ENCODE measurements at regions not wholly inside any gene's neighbourhood (a gene's known extent, or its start where the extent isn't known, plus 50 kb on each side); places are given as distances from the start of the nearest gene placed in this dataset.

DNA sequence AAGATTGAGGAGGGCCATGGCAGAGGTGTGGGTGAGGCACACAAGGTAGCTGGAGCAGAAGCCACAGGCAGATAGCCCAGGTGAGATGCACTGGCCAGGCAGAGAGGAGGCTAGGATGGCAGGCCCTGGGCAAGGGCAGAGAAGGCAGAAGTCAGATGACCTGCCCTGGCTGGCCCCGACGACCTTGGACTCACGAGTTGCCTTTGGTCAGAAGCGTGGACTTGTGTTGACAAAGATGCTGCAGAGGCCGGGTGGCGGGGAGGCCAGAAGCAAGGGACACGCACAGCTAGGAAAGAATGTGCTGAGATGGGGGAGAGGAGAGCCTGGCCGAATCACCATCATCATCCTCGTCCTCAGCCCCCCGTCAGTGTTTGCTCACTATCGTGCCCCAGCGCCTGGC is 123.7 kb downstream of the RBFOX3 start:
- no peak for DNase-seq (ENCODE audit: low read depth)
- H3K4me3 ChIP-seq (ENCODE audit: low read depth, low read length): no peak overlapping the region
- TF ChIP-seq, protein P1, sequence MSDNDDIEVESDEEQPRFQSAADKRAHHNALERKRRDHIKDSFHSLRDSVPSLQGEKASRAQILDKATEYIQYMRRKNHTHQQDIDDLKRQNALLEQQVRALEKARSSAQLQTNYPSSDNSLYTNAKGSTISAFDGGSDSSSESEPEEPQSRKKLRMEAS (IDR thresholded peaks at IDR 0.05; ENCODE audit: low read depth, low read length): no peak
- TF ChIP-seq MYC (IDR thresholded peaks at IDR 0.05; ENCODE audit: low read depth, low read length) (no peak), POLR2A (IDR thresholded peaks at IDR 0.05; ENCODE audit: extremely low read depth, insufficient read length) (no peak)
- TF ChIP-seq, protein P2, sequence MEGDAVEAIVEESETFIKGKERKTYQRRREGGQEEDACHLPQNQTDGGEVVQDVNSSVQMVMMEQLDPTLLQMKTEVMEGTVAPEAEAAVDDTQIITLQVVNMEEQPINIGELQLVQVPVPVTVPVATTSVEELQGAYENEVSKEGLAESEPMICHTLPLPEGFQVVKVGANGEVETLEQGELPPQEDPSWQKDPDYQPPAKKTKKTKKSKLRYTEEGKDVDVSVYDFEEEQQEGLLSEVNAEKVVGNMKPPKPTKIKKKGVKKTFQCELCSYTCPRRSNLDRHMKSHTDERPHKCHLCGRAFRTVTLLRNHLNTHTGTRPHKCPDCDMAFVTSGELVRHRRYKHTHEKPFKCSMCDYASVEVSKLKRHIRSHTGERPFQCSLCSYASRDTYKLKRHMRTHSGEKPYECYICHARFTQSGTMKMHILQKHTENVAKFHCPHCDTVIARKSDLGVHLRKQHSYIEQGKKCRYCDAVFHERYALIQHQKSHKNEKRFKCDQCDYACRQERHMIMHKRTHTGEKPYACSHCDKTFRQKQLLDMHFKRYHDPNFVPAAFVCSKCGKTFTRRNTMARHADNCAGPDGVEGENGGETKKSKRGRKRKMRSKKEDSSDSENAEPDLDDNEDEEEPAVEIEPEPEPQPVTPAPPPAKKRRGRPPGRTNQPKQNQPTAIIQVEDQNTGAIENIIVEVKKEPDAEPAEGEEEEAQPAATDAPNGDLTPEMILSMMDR (IDR thresholded peaks at IDR 0.05; ENCODE audit: low read depth, low read length): no peak

DNA sequence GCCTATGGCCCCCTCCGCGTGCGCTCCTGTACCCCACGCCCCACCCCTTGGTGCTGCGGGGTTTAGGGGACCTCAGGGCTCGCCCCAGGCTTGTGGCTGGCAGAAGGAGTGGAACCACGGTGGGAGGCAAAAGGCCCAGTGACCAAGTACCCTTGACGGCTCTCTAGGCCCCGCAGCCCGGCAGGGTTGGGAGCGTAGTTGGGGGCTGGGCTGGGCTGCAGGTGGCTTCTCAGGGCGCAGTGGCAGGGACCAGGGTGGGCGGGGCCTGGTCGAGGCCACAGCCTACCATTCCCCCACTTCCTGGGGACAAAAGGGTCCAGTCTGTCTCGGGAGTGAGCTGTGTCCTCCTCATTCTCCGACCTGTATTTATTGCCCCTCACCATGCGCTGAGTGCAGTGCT is 124.9 kb downstream of the RBFOX3 start:
- TF ChIP-seq, protein P1 (IDR thresholded peaks at IDR 0.05; ENCODE audit: low read depth, low read length): no peak
- TF ChIP-seq, protein P2 (IDR thresholded peaks at IDR 0.05; ENCODE audit: low read depth, low read length): no peak
- TF ChIP-seq POLR2A (IDR thresholded peaks at IDR 0.05; ENCODE audit: extremely low read depth, insufficient read length) (no peak), MYC (IDR thresholded peaks at IDR 0.05; ENCODE audit: low read depth, low read length) (no peak)
- H3K4me3 ChIP-seq (ENCODE audit: low read depth, low read length): no peak overlapping the region
- no peak for DNase-seq (ENCODE audit: low read depth)

DNA sequence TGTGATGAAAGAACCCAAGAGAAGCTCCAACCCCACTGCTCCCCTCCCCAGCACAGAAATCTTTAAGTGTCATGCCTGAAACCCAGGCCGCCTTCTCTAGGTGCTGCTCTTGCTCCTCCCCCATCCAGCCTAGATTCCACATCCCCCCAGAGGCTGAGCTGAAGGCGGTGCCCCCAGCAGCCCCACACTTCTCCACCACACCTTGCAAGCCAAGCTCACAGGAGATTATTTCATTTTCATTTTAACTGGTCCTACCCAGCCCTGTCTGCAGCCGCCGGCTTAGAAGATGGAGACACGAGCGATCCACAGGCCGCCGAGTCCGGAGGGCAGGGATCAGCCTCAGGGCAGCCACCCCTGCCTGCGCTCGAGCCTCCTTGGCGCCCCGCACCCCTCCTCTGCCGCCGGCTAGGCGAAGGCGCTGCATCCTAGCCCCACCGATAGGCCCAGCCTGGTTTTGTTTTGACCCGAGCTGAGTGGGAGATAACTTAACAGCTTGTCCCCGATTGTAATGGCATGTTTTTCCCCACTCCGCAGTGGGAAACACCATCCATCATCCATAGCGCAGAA is 125.3 kb downstream of the RBFOX3 start:
- no peak for DNase-seq (ENCODE audit: low read depth)
- TF ChIP-seq, protein P2 (IDR thresholded peaks at IDR 0.05; ENCODE audit: low read depth, low read length): no peak
- no peak for TF ChIP-seq POLR2A (IDR thresholded peaks at IDR 0.05; ENCODE audit: extremely low read depth, insufficient read length)
- no peak overlapping the region for H3K4me3 ChIP-seq (ENCODE audit: low read depth, low read length)

DNA sequence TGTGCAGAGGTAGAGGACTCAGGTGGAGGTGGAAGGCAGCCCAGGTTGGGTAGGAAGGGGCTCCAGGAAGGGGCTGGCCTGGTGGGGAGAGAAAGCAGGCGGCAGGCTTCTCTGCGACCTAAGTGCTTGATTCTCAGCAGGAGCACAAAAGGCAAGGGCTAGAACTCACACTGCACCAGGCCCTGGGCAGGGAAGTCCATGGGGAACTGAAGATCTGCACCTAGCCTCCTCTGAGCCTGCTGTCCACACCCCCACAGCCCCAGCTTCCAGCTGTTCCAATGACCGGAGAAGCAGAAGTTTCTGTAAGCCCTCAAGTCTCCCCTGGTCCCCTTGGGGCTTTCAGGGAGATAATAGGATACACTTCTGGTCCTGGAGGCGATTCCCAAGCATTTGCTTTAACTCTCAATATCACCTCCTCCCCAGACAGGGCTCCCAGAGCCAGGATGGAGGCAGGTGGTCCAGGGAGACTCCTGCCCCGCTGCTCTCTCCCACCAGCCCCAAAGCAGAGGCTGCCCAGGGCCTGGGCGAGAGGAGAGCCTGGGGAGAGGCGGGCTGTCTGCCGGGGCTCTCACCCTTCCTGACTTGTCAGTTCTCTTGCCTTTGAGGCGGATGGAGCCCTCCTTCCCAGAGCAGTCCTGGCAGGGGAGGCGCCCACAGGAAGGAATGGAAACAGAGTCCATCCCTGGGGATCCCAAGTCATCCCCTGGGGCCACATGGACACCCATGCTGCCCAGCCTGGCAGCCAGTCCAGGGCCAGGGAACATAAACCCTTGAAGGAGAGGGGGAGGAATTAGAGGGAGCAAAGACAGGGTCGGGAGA is 126.0 kb downstream of the RBFOX3 start:
- no peak for DNase-seq (ENCODE audit: low read depth)
- no peak overlapping the region for H3K4me3 ChIP-seq (ENCODE audit: low read depth, low read length)
- TF ChIP-seq POLR2A (IDR thresholded peaks at IDR 0.05; ENCODE audit: extremely low read depth, insufficient read length): no peak
- TF ChIP-seq, protein P1 (IDR thresholded peaks at IDR 0.05; ENCODE audit: low read depth, low read length): no peak
- TF ChIP-seq, protein P2 (IDR thresholded peaks at IDR 0.05; ENCODE audit: low read depth, low read length): no peak
- no peak for TF ChIP-seq MYC (IDR thresholded peaks at IDR 0.05; ENCODE audit: low read depth, low read length)

DNA sequence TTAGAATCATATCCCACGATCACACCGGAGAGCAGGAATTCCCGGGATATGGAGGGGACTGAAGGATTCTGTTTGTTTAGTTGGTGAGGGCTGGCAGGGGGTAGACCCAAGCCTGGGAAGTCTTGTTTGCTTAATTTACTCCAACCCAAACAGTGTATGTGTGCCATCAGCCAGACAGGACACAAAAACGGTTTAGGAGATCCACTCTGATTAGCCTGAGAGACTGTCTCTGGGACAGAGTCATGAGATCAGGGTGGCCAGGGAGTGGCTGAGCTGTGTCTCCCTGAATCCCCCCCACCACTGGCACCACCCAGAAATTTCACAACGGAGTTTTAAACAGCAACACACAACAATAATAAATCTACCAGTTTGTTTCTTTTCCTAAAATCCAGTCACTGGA is 127.0 kb downstream of the RBFOX3 start:
- DNase-seq (ENCODE audit: low read depth): no peak
- no peak overlapping the region for H3K4me3 ChIP-seq (ENCODE audit: low read depth, low read length)
- TF ChIP-seq, protein P2 (IDR thresholded peaks at IDR 0.05; ENCODE audit: low read depth, low read length): no peak
- TF ChIP-seq MYC (IDR thresholded peaks at IDR 0.05; ENCODE audit: low read depth, low read length) (no peak), POLR2A (IDR thresholded peaks at IDR 0.05; ENCODE audit: extremely low read depth, insufficient read length) (no peak)
- TF ChIP-seq, protein P1 (IDR thresholded peaks at IDR 0.05; ENCODE audit: low read depth, low read length): no peak
